Gastrocnemius medialis (tissue), 4 donors: ENCODE measurements at regions not wholly inside any gene's neighbourhood (a gene's known extent, or its start where the extent isn't known, plus 50 kb on each side); places are given as distances from the start of the nearest gene placed in this dataset.

Experiments
- ATAC-seq, 2 donors: fragments of 150-250 bp; one replicate each; pipeline ENCODE4 v1.9.1; 2016
- DNase-seq, 2 donors: peaks; one replicate each; pipeline ENCODE4 v3.0.0-alpha.2; 2019
- H3K27ac ChIP-seq, 4 donors: fragments of 200-600 bp; sonication (generic); 1 replicate in 1 of 4; 2 replicates in 3 of 4; pipeline ENCODE4 v1.5.1; 2016 to 2018; ENCODE audit warnings: mild to moderate bottlenecking in 2 of 4, moderate library complexity in 1 of 4
- H3K27me3 ChIP-seq, 3 donors: fragments of 200-600 bp; sonication (generic) in 2 of 3; 1 replicate in 1 of 3; 2 replicates in 2 of 3; pipeline versions ENCODE4 v1.5.1 to v1.6.0; 2016 to 2019; ENCODE audit warnings: mild to moderate bottlenecking in 1 of 3, moderate library complexity in 1 of 3
- H3K36me3 ChIP-seq, 2 donors: fragments of 200-600 bp; sonication (generic) in 1 of 2; one replicate each; pipeline ENCODE4 v1.5.1; 2017 to 2018
- H3K4me1 ChIP-seq, 2 donors: fragments of 200-600 bp; sonication (generic) in 1 of 2; one replicate each; pipeline ENCODE4 v1.5.1; 2016 to 2017; ENCODE audit warnings: mild to moderate bottlenecking in 2 of 2
- H3K4me3 ChIP-seq, 4 donors: fragments of 200-600 bp; sonication (generic) in 3 of 4; 1 replicate in 1 of 4; 2 replicates in 3 of 4; pipeline ENCODE4 v1.5.1; 2016 to 2019; ENCODE audit warnings: mild to moderate bottlenecking in 2 of 4
- H3K9me3 ChIP-seq, 3 donors: fragments of 200-600 bp; sonication (generic) in 2 of 3; 1 replicate in 1 of 3; 2 replicates in 2 of 3; pipeline ENCODE4 v1.5.1; 2016 to 2019
- CTCF ChIP-seq, 5 experiments: fragments of 450-650 bp in 3 of 5; fragments of 200-600 bp in 2 of 5; sonication (generic) in 2 of 5; IDR thresholded peaks in 4 of 5; conservative IDR thresholded peaks in 1 of 5; 1 replicate in 4 of 5; 2 replicates in 1 of 5; pipeline ENCODE4 v1.5.1; 2016 to 2019; ENCODE audit warnings: antibody characterized with exemption in 5 of 5, mild to moderate bottlenecking in 3 of 5, moderate library complexity in 3 of 5
- POLR2A ChIP-seq, 2 donors: fragments of 450-650 bp; IDR thresholded peaks; one replicate each; pipeline ENCODE4 v1.6.1; 2017; ENCODE audit warnings: antibody characterized with exemption in 2 of 2, mild to moderate bottlenecking in 2 of 2, moderate library complexity in 2 of 2
- in situ Hi-C, 4 donors: fragments of 200-750 bp; cut with MboI; loops; one replicate each; pipeline versions ENCODE4 v1.15.0 to v1.8.0; 2017; ENCODE audit warnings: low sequenced_read_pairs in 4 of 4
- intact Hi-C: fragments of 100-400 bp; cut with DNase I; formaldehyde crosslinking; loops from one replicate; pipeline ENCODE4 v1.15.1; 2023; ENCODE audit warnings: low total_unique reads

GRCh38 chr16:74232806-74233465, 63.7 kb upstream of the PSMD7 start:
- no peaks in the 10 kb centered on the region for H3K4me1 ChIP-seq
- H3K27ac ChIP-seq = no peak overlapping the region
- DNase-seq (no peak), ATAC-seq (no peak)
- in situ Hi-C loops = no loop called here
- no peaks in the 10 kb centered on the region for H3K27me3 ChIP-seq
- no peak for TF ChIP-seq CTCF (IDR thresholded peaks at IDR 0.05 in 4 of 5, conservative IDR thresholded peaks at IDR 0.05 in 1 of 5)
- TF ChIP-seq POLR2A (IDR thresholded peaks at IDR 0.05) = no peak
- no peak overlapping the region for H3K4me3 ChIP-seq
- H3K36me3 ChIP-seq = no peaks in the 10 kb centered on the region
- H3K9me3 ChIP-seq = no peaks in the 10 kb centered on the region
- intact Hi-C loops = no loop called here

DNA sequence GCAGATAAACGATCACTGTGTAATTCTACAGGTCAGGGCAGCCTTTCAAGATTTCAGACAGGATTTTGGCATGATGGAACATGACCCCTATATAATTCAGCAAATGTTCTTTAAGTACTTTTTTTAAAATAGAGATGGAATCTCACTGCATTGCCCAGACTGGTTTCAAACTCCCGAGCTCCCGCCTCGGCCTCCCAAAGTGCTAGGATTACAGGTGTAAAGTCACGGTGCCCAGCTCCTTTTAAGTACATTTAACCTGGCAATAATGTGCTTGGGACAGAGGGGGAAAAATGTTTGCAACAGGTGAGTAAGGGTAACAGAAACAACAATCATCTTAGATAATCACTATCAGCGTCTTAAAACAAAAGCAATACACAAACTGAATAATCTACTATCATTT, 66.5 kb upstream of the PSMD7 start:
- TF ChIP-seq POLR2A (IDR thresholded peaks at IDR 0.05) (no peak), CTCF (IDR thresholded peaks at IDR 0.05 in 4 of 5, conservative IDR thresholded peaks at IDR 0.05 in 1 of 5) (no peak)
- no peaks in the 10 kb centered on the region for H3K4me1 ChIP-seq
- no peaks in the 10 kb centered on the region for H3K36me3 ChIP-seq
- in situ Hi-C loops = no loop called here
- H3K9me3 ChIP-seq = no peaks in the 10 kb centered on the region
- intact Hi-C loops = no loop called here
- DNase-seq = no peak
- H3K4me3 ChIP-seq = no peak overlapping the region
- no peak overlapping the region for H3K27ac ChIP-seq
- no peaks in the 10 kb centered on the region for H3K27me3 ChIP-seq
- ATAC-seq = no peak

DNA sequence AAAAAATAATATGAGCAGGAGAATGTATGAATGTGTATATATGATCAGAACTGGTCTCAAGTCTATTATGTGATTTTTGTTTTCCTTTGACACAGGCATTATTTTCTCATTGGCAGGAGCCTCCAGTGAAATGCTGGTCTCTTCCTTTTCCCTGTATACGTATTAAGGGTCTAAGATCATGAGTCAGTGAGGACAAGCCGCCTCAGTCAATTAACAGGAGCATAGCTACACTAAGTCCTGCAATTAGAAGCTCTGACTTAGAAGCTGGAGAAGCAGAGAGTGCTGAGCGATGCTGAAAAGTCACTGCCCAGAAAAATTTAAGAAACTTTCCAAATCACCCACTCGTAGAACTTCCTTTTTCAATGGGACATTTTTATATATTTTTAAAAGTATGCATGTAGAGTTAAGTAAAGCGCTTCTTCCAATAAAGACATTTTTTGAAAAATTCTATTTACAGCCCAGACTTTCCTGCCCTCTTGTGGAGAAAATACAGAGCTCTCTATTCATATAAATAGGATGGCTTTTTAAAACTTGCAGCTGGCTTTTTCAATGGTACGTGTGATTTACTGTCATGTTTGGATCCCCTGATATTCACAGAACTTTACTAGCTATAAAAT, 70.2 kb upstream of the PSMD7 start:
- in situ Hi-C loops = no loop called here
- TF ChIP-seq POLR2A (IDR thresholded peaks at IDR 0.05) = no peak
- TF ChIP-seq CTCF (IDR thresholded peaks at IDR 0.05 in 4 of 5, conservative IDR thresholded peaks at IDR 0.05 in 1 of 5) = peak in 1 of 5 experiments; percentile 28
- H3K27ac ChIP-seq = no peak overlapping the region
- H3K4me1 ChIP-seq = no peaks in the 10 kb centered on the region
- H3K27me3 ChIP-seq = no peaks in the 10 kb centered on the region
- no peaks in the 10 kb centered on the region for H3K9me3 ChIP-seq
- H3K4me3 ChIP-seq = no peak overlapping the region
- DNase-seq (no peak), ATAC-seq (no peak)
- no peaks in the 10 kb centered on the region for H3K36me3 ChIP-seq
- intact Hi-C loops = no loop called here

GRCh38 chr16:74224828-74225612, 71.6 kb upstream of the PSMD7 start:
- in situ Hi-C loops (no loop called here), intact Hi-C loops (no loop called here)
- no peaks in the 10 kb centered on the region for H3K36me3 ChIP-seq
- no peaks in the 10 kb centered on the region for H3K4me1 ChIP-seq
- DNase-seq (no peak), ATAC-seq (no peak)
- no peak overlapping the region for H3K4me3 ChIP-seq
- H3K9me3 ChIP-seq = no peaks in the 10 kb centered on the region
- H3K27me3 ChIP-seq = no peaks in the 10 kb centered on the region
- TF ChIP-seq CTCF (IDR thresholded peaks at IDR 0.05 in 4 of 5, conservative IDR thresholded peaks at IDR 0.05 in 1 of 5) (no peak), POLR2A (IDR thresholded peaks at IDR 0.05) (no peak)
- no peak overlapping the region for H3K27ac ChIP-seq
